Small intestine (tissue), 7 donors: ENCODE measurements at regions not wholly inside any gene's neighbourhood (a gene's known extent, or its start where the extent isn't known, plus 50 kb on each side); places are given as distances from the start of the nearest gene placed in this dataset.

Experiments used
- DNase-seq, 2 donors: peaks; one replicate each; pipeline versions ENCODE4 v3.0.0 to v3.0.0-alpha.2; 2013
- FAIRE-seq: peaks from 2 replicates; lab custom pipeline; 2012; peaks lifted over from hg19 to GRCh38; lab: Jason Lieb, UNC
- H3K27ac ChIP-seq, 3 donors: one replicate each; pipeline ENCODE4 v1.5.1; 2013; ENCODE audit warnings: low read length in 2 of 3, mild to moderate bottlenecking in 2 of 3, control low read depth in 1 of 3, inconsistent platforms in 1 of 3, low read depth in 1 of 3, moderate library complexity in 1 of 3
- H3K27me3 ChIP-seq, 3 donors: one replicate each; pipeline ENCODE4 v1.6.1; 2013; ENCODE audit warnings: low read length in 3 of 3, inconsistent platforms in 1 of 3; ENCODE audit not compliant: control insufficient read depth in 3 of 3, insufficient read depth in 3 of 3
- H3K36me3 ChIP-seq, 3 donors: one replicate each; pipeline ENCODE4 v1.6.1; 2013; ENCODE audit warnings: low read length in 3 of 3, inconsistent platforms in 1 of 3, low read depth in 1 of 3, mild to moderate bottlenecking in 1 of 3, moderate library complexity in 1 of 3; ENCODE audit not compliant: control insufficient read depth in 3 of 3, insufficient read depth in 2 of 3
- H3K4me1 ChIP-seq, 3 donors: one replicate each; pipeline ENCODE4 v1.6.1; 2013; ENCODE audit warnings: low read length in 2 of 3, inconsistent platforms in 1 of 3, low read depth in 1 of 3, mild to moderate bottlenecking in 1 of 3, moderate library complexity in 1 of 3; ENCODE audit not compliant: control insufficient read depth in 3 of 3, insufficient read depth in 2 of 3
- H3K4me3 ChIP-seq, 3 donors: one replicate each; pipeline ENCODE4 v1.5.1; 2013; ENCODE audit warnings: low read length in 3 of 3, control low read depth in 1 of 3, inconsistent platforms in 1 of 3, low read depth in 1 of 3, mild to moderate bottlenecking in 1 of 3, moderate library complexity in 1 of 3
- H3K9me3 ChIP-seq, 2 donors: one replicate each; pipeline ENCODE4 v1.6.1; 2013; ENCODE audit warnings: low read depth in 1 of 2, low read length in 1 of 2; ENCODE audit not compliant: control insufficient read depth in 2 of 2, insufficient read depth in 1 of 2
- WGBS, 3 donors: extraction: QIAGEN DNeasy Blood & Tissue Kit; methylation state at CpG; one replicate each; pipeline ENCODE4 v1.1.7; 2013; 5-methylcytosine and 5-hydroxymethylcytosine counted together
- donor health status: healthy with polysubstance abuse.
- donor health status: control.
- donor health status: control.
- donor health status: Bipolar disorder and iron deficiency.
- donor health status: healthy.

DNA sequence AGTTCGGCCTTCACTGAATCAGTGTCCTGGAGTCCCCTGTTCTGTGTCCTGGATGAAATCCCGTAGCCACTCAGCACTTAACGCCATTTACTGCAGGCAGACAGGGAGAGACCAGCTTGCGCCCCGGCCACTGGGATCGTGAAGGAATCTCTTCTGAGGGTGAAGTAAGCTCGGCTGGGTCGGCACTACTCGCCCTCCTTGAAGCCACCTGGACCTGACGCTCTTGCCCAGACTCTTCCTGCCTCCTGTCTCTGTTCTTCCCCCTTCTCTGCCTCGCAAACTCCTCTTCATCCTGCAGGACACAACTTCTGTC is 99.9 kb upstream of the ZBTB40 start:
- DNase-seq, result no peak
- H3K36me3 ChIP-seq, result no peaks in the 10 kb centered on the region
- FAIRE-seq, result no peak
- peaks cover 0 to 9% (median 0%) of the 10 kb centered on the region in 3 donors for H3K4me1 ChIP-seq
- H3K27ac ChIP-seq, result no peak overlapping the region
- H3K4me3 ChIP-seq, result no peak overlapping the region
- H3K27me3 ChIP-seq, result peaks cover 0 to 53% (median 14%) of the 10 kb centered on the region in 3 donors
- 25 to 35% (median 28%) methylated on average over 11 of the region's 11 CpGs for WGBS, 3 donors
- H3K9me3 ChIP-seq, result no peaks in the 10 kb centered on the region

DNA sequence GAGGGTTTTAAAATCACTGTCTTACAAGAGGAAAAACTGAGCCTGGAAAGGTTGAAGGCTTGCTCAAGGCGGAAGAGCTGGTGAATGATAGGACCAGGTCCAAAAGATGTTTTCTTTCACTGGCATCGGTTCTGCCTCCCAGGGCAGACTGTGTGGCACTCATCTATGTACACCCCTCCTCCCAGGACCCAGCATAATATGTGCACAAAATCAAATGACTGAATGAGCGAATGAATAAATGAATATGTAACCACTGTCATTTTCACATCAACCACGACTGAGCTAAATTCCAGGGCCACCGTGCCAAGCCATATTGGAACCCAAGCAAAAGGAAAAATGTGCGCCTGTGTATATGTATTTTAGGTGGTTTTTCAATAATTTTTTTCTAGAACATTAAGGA is 99.3 kb upstream of the ZBTB40 start:
- DNase-seq (no peak), FAIRE-seq (no peak)
- no peaks in the 10 kb centered on the region for H3K9me3 ChIP-seq
- H3K4me1 ChIP-seq, result peaks cover 0 to 9% (median 0%) of the 10 kb centered on the region in 3 donors
- no peak overlapping the region for H3K4me3 ChIP-seq
- WGBS, 3 donors, result 77 to 89% (median 82%) methylated on average over 6 of the region's 6 CpGs
- no peaks in the 10 kb centered on the region for H3K36me3 ChIP-seq
- H3K27me3 ChIP-seq, result peaks cover 0 to 53% (median 14%) of the 10 kb centered on the region in 3 donors
- no peak overlapping the region for H3K27ac ChIP-seq

DNA sequence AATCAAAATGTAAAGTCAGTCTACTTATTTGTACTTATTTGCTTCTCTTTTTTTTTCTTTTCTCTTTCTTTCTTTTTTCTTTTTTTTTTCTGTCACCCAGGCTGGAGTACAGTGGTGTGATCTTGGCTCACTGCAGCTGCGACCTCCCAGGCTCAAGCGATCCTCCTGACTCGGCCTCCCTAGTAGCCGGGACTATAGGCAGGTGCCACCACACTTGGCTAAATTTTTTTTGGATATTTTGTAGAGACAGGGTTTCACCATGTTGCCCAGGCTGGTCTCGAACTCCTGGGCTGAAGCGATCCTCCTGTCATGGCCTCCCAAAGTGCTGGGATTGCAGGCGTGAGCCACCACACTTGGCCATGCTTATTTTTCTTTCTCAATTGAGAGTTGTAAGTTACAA is 98.8 kb upstream of the ZBTB40 start:
- FAIRE-seq (no peak), DNase-seq (no peak)
- WGBS, 3 donors, result 89 to 96% (median 95%) methylated on average over 7 of the region's 7 CpGs
- Histone ChIP-seq H3K36me3 (no peaks in the 10 kb centered on the region), H3K9me3 (no peaks in the 10 kb centered on the region), H3K27ac (no peak overlapping the region), H3K4me3 (no peak overlapping the region), H3K4me1 (peaks cover 0 to 9% (median 0%) of the 10 kb centered on the region in 3 donors), H3K27me3 (peaks cover 0 to 51% (median 16%) of the 10 kb centered on the region in 3 donors)

DNA sequence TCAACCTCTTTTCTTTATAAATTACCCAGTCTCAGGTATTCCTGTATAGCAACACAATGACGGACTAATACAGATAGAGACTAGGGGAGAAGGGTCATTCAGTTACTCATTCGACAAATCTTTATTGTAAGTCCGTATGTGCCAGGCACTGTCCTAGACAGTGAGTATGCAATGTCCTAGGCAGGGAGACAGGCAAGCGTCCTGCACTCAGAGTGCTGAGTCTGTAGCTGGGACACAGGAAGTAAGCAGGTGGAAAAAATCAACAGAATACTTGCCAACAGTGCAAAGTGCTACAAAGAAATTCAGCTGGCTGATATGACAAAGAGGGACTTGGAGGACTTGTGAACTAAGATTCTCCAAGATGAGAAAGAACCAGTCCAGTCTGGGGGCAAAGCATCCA is 92.2 kb upstream of the ZBTB40 start:
- no peak overlapping the region for H3K4me3 ChIP-seq
- FAIRE-seq (no peak), DNase-seq (peak in 1 of 2 donors; percentile 7)
- H3K9me3 ChIP-seq, result no peaks in the 10 kb centered on the region
- peaks cover 0 to 4% (median 2%) of the 10 kb centered on the region in 3 donors for H3K27me3 ChIP-seq
- H3K36me3 ChIP-seq, result no peaks in the 10 kb centered on the region
- 51 to 66% (median 52%) methylated on average over 4 of the region's 4 CpGs for WGBS, 3 donors
- no peak overlapping the region for H3K27ac ChIP-seq
- H3K4me1 ChIP-seq, result no peaks in the 10 kb centered on the region

DNA sequence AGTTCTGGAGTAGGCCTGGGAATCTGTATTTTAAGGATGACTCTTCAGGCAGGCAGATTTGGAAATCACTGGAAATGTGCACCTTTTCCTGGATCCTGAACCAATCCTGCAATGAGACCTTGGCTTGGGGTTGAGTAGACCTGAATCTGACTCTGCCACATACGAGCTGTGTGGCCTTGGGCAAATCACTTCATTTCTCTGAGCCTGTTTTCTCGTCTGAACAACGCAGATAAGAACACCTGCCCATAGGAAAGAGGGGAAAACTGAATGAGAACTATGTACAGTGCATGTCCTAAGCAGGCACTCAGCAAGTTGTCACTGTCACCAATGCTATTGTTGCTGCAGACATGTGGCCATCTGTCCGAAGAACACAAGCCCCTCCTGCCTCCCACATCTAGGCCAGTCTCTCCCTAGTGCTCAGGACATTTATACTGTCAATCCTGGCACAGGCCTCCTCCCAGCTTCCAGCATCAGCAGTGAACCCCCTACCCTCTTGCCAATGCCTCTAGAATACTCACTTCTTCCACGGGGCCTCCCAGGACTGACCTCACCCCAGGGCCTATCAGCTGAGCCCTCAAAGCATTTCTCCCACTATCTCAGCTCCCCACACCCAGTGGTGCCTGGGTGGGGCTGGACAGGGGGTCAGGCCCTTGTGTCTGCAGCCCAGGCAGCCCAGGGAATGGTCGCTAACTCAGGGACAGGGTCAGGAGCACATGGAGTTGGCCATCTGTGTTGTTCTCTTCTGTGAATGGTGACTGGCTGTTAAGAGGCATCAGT is 88.8 kb upstream of the ZBTB40 start:
- peaks cover 0 to 9% (median 2%) of the 10 kb centered on the region in 3 donors for H3K27me3 ChIP-seq
- FAIRE-seq, result no peak

DNA sequence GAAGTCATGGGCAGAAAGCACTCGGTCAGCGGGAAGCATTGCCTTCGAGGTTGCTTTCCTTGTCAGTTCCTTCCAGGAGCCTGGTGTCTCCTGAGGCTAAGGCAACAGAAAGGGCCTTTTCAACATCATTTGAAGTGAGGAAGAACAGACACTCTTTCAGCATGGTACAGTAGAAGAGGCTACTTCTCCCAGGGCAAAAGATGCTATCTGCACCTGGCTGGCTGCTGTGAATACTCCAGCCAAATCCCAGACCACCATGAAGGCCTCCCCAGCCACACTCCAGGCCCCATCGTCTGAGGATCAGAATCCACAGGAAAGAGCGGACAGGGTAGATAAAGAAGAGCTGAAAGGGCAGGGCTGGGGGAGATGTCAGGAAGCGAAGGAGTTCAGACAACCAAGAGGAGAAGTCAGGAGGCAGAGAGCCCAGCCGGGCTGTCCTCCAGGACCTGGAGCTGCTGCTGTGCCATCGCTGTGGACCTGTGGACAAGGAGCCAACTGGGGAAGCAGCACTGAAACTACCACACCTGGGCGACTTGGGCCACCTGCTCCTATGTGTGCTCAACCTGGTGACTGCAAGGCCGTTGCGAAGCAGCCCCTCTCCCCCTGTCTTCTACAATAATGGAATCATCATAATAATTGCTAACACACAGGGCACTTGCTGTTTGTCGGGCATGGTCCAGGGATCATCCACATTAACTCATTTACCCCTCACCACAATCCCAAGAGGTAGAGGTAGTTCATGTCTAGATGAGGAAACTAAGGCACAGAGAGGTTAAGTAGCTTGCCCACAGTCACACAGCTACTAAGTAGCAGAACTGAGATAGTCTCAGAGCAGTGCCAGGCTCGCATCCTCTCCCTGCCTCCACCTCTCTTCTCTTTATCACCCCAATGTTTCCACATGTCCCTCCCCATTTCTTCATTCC is 88.0 kb upstream of the ZBTB40 start:
- DNase-seq (no peak), FAIRE-seq (no peak)
- H3K36me3 ChIP-seq, result no peaks in the 10 kb centered on the region
- peaks cover 0 to 9% (median 4%) of the 10 kb centered on the region in 3 donors for H3K27me3 ChIP-seq
- no peaks in the 10 kb centered on the region for H3K4me1 ChIP-seq
- H3K4me3 ChIP-seq, result no peak overlapping the region
- H3K27ac ChIP-seq, result no peak overlapping the region
- 73 to 76% (median 75%) methylated on average over 13 of the region's 13 CpGs for WGBS, 3 donors
- H3K9me3 ChIP-seq, result no peaks in the 10 kb centered on the region

More for the DNA sequence above, 88.8 kb upstream of the ZBTB40 start:
- H3K9me3 ChIP-seq, result no peaks in the 10 kb centered on the region
- 63 to 77% (median 69%) methylated on average over 6 of the region's 6 CpGs for WGBS, 3 donors
- no peak for DNase-seq
- no peaks in the 10 kb centered on the region for H3K4me1 ChIP-seq
- H3K4me3 ChIP-seq, result no peak overlapping the region
- no peaks in the 10 kb centered on the region for H3K36me3 ChIP-seq
- H3K27ac ChIP-seq, result no peak overlapping the region

DNA sequence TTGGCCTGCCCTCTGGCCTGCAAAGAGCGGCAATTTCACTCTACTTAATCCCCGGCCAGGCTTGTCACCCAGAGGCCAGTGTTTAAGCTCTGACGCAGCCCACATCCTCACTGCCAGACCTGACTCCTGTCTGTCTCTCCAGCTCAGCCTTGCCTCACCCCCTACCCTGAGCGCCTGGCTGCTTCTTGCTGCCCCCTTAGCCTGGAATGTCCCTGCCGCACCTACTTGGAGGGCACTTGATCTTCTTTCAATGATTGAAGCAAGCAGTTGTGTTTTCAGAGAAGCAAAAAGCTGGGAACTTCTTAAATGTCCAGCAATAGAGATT is 87.4 kb upstream of the ZBTB40 start:
- Histone ChIP-seq H3K4me3 (no peak overlapping the region), H3K27ac (no peak overlapping the region), H3K9me3 (no peaks in the 10 kb centered on the region), H3K4me1 (no peaks in the 10 kb centered on the region), H3K36me3 (no peaks in the 10 kb centered on the region), H3K27me3 (peaks cover 0 to 9% (median 4%) of the 10 kb centered on the region in 3 donors)
- no peak for DNase-seq
- 82 to 89% (median 87%) methylated on average over 5 of the region's 5 CpGs for WGBS, 3 donors
- FAIRE-seq, result no peak

DNA sequence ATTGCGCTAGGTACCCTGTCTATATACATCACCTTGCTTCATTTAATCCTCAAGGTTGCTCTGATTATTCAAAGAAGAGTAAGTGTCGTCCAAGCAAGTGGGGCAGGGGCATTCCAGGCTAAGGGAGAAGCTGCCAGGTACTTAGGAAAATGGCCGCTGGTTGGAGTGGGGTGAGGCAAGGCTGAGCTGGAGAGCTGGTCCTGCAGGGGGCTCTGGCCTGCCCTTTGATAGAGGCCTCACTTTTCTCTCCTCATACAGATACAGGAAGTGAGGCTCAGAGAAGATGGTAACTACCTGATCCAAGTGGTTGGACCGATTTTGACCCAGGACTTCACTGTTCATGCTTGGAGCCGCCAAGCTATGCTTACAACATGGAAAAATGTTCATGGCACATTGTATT is 86.9 kb upstream of the ZBTB40 start:
- Histone ChIP-seq H3K4me1 (no peaks in the 10 kb centered on the region), H3K36me3 (no peaks in the 10 kb centered on the region), H3K9me3 (no peaks in the 10 kb centered on the region), H3K4me3 (no peak overlapping the region), H3K27me3 (peaks cover 0 to 7% (median 4%) of the 10 kb centered on the region in 3 donors), H3K27ac (no peak overlapping the region)
- FAIRE-seq, result no peak
- 74 to 84% (median 79%) methylated on average over 5 of the region's 5 CpGs for WGBS, 3 donors
- DNase-seq, result no peak
